Caco-2 (cell line): ENCODE measurements at regions not wholly inside any gene's neighbourhood (a gene's known extent, or its start where the extent isn't known, plus 50 kb on each side); places are given as distances from the start of the nearest gene placed in this dataset.

Experiments
- BruUV-seq: library from RNA; stranded (reverse); fragments of 400-500 nt; replicated peaks from 2 replicates; lab custom pipeline; 2021; lab: Mats Ljungman, UMichigan
- CTCF ChIA-PET: fragments of 300-600 bp; sonication (Branson Sonifier 250); formaldehyde crosslinking; loops from one replicate; lab custom pipeline; 2022; ENCODE audit warnings: antibody characterized with exemption; lab: Charles Lee
- POLR2A ChIA-PET: fragments of 300-600 bp; sonication (Branson Sonifier 250); formaldehyde crosslinking; loops from one replicate; lab custom pipeline; 2022; ENCODE audit warnings: antibody characterized with exemption; lab: Charles Lee
- DNase-seq, 2 experiments: peaks; one replicate each; pipeline versions ENCODE4 v3.0.0 to v3.0.0-alpha.2; 2020 to 2022
- H3K27me3 ChIP-seq: replicated peaks from 2 replicates; pipeline ENCODE4 v1.6.0; 2011; ENCODE audit warnings: low read length; ENCODE audit not compliant: control insufficient read depth, insufficient read depth
- H3K36me3 ChIP-seq: 2 replicates; pipeline ENCODE4 v1.5.1; 2011; ENCODE audit warnings: low read length; ENCODE audit not compliant: control insufficient read depth, insufficient read depth
- H3K4me1 ChIP-seq: fragments of 250-450 bp; sonication (Bioruptor Pico); 2 replicates; pipeline ENCODE4 v1.5.1; 2020; ENCODE audit warnings: mild to moderate bottlenecking
- H3K4me3 ChIP-seq: 2 replicates; pipeline ENCODE4 v1.5.1; 2011; ENCODE audit warnings: low read depth, mild to moderate bottlenecking, control low read depth, low read length
- H3K9me3 ChIP-seq: fragments of 250-450 bp; sonication (Bioruptor Pico); 2 replicates; pipeline ENCODE4 v1.5.1; 2020; ENCODE audit warnings: mild to moderate bottlenecking, moderate library complexity
- H3K27ac Mint-ChIP-seq: one replicate; pipeline ENCODE4 v1.8.0; 2022; ENCODE audit warnings: mixed read lengths; ENCODE audit not compliant: unreplicated experiment
- H3K27me3 Mint-ChIP-seq: one replicate; pipeline ENCODE4 v1.8.0; 2022; ENCODE audit warnings: mixed read lengths; ENCODE audit not compliant: insufficient read depth, unreplicated experiment
- H3K36me3 Mint-ChIP-seq: one replicate; pipeline ENCODE4 v1.8.0; 2022; ENCODE audit warnings: mild to moderate bottlenecking, mixed read lengths; ENCODE audit not compliant: insufficient read depth, unreplicated experiment
- H3K4me1 Mint-ChIP-seq: one replicate; pipeline ENCODE4 v1.8.0; 2022; ENCODE audit warnings: low read depth, mixed read lengths; ENCODE audit not compliant: unreplicated experiment
- H3K4me3 Mint-ChIP-seq: one replicate; pipeline ENCODE4 v1.8.0; 2022; ENCODE audit warnings: mild to moderate bottlenecking, moderate library complexity, mixed read lengths; ENCODE audit not compliant: unreplicated experiment
- H3K9me3 Mint-ChIP-seq: one replicate; pipeline ENCODE4 v1.8.0; 2022; ENCODE audit warnings: mixed read lengths; ENCODE audit not compliant: unreplicated experiment
- intact Hi-C: fragments of 100-400 bp; cut with micrococcal nuclease; formaldehyde crosslinking; loops from one replicate; pipeline ENCODE4 v1.10.0; 2022; ENCODE audit not compliant: unreplicated experiment
- TF ChIP-seq, protein P1 (sequence below), 2 experiments: fragments of 200-600 bp in 1 of 2; IDR thresholded peaks; 1 replicate in 1 of 2; 2 replicates in 1 of 2; pipeline versions ENCODE4 v1.5.1 to v1.8.0; 2011 to 2022; ENCODE audit warnings: antibody characterized with exemption in 1 of 2, control low read depth in 1 of 2, inconsistent platforms in 1 of 2, low read depth in 1 of 2, low read length in 1 of 2, mild to moderate bottlenecking in 1 of 2, moderate library complexity in 1 of 2; ENCODE audit not compliant: insufficient read depth in 1 of 2, severe bottlenecking in 1 of 2, unreplicated experiment in 1 of 2

- intact Hi-C loops, result no loop called here
Observed at GRCh38 chr5:51495672-51496071, 112.4 kb downstream of the ISL1 start.

DNA sequence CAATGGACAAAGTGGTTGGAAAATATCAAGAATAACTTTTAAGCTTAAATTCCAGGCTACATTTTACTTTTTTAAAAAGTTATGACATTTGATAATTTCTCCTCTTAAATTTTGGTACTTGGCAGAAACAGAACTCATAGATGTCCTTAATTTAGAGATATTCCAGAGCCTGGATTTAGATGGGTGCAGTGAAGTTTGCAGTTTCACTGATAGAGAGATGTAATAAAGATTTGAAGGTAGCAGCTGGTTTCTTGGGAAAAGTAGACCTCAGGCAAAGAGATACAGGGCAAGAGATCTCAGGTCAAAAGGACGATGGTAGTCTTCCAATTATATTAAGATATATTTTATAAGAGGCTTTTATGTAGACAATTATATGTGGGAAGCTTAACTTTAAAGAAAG is 134.6 kb downstream of the ISL1 start:
- no peaks in the 10 kb centered on the region for H3K36me3 Mint-ChIP-seq
- POLR2A ChIA-PET, result no interaction called here

More at GRCh38 chr5:51495672-51496071, 112.4 kb downstream of the ISL1 start:
- Histone ChIP-seq H3K36me3 (no peaks in the 10 kb centered on the region), H3K4me3 (no peak overlapping the region), H3K27me3 (no peaks in the 10 kb centered on the region), H3K4me1 (no peaks in the 10 kb centered on the region), H3K9me3 (no peaks in the 10 kb centered on the region)
- Mint-ChIP-seq H3K4me3 (no peak overlapping the region), H3K27ac (no peak overlapping the region), H3K4me1 (no peaks in the 10 kb centered on the region), H3K9me3 (no peaks in the 10 kb centered on the region), H3K27me3 (peaks cover 2% of the 10 kb centered on the region), H3K36me3 (no peaks in the 10 kb centered on the region)
- TF ChIP-seq, protein P1, sequence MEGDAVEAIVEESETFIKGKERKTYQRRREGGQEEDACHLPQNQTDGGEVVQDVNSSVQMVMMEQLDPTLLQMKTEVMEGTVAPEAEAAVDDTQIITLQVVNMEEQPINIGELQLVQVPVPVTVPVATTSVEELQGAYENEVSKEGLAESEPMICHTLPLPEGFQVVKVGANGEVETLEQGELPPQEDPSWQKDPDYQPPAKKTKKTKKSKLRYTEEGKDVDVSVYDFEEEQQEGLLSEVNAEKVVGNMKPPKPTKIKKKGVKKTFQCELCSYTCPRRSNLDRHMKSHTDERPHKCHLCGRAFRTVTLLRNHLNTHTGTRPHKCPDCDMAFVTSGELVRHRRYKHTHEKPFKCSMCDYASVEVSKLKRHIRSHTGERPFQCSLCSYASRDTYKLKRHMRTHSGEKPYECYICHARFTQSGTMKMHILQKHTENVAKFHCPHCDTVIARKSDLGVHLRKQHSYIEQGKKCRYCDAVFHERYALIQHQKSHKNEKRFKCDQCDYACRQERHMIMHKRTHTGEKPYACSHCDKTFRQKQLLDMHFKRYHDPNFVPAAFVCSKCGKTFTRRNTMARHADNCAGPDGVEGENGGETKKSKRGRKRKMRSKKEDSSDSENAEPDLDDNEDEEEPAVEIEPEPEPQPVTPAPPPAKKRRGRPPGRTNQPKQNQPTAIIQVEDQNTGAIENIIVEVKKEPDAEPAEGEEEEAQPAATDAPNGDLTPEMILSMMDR (IDR thresholded peaks at IDR 0.05; ENCODE audit: insufficient read depth in 1 of 2, low read depth in 1 of 2, low read length in 1 of 2, severe bottlenecking in 1 of 2, unreplicated experiment in 1 of 2), result no peak
- ChIA-PET CTCF (no interaction called here), POLR2A (no interaction called here)
- DNase-seq, result no peak
- no TSS peak for BruUV-seq

GRCh38 chr5:51518607-51519006 is 135.4 kb downstream of the ISL1 start:
- no peak overlapping the region for H3K27ac Mint-ChIP-seq
- intact Hi-C loops, result no loop called here
- no peak for DNase-seq
- H3K27me3 Mint-ChIP-seq, result no peaks in the 10 kb centered on the region
- BruUV-seq, result no TSS peak
- ChIA-PET CTCF (no interaction called here), POLR2A (no interaction called here)
- H3K36me3 Mint-ChIP-seq, result no peaks in the 10 kb centered on the region
- TF ChIP-seq, protein P1 (IDR thresholded peaks at IDR 0.05; ENCODE audit: insufficient read depth in 1 of 2, low read depth in 1 of 2, low read length in 1 of 2, severe bottlenecking in 1 of 2, unreplicated experiment in 1 of 2), result no peak
- no peak overlapping the region for H3K4me3 Mint-ChIP-seq
- Histone ChIP-seq H3K27me3 (no peaks in the 10 kb centered on the region), H3K4me3 (no peak overlapping the region), H3K4me1 (no peaks in the 10 kb centered on the region), H3K9me3 (no peaks in the 10 kb centered on the region), H3K36me3 (no peaks in the 10 kb centered on the region)
- no peaks in the 10 kb centered on the region for H3K4me1 Mint-ChIP-seq
- H3K9me3 Mint-ChIP-seq, result no peaks in the 10 kb centered on the region

More for the DNA sequence above, 134.6 kb downstream of the ISL1 start:
- no peaks in the 10 kb centered on the region for H3K27me3 ChIP-seq
- Mint-ChIP-seq H3K27me3 (no peaks in the 10 kb centered on the region), H3K4me3 (no peak overlapping the region), H3K9me3 (no peaks in the 10 kb centered on the region), H3K27ac (no peak overlapping the region), H3K4me1 (no peaks in the 10 kb centered on the region)
- H3K36me3 ChIP-seq, result no peaks in the 10 kb centered on the region
- intact Hi-C loops, result no loop called here
- H3K9me3 ChIP-seq, result no peaks in the 10 kb centered on the region
- no peaks in the 10 kb centered on the region for H3K4me1 ChIP-seq
- DNase-seq, result no peak
- no TSS peak for BruUV-seq
- CTCF ChIA-PET, result no interaction called here
- TF ChIP-seq, protein P1 (IDR thresholded peaks at IDR 0.05; ENCODE audit: insufficient read depth in 1 of 2, low read depth in 1 of 2, low read length in 1 of 2, severe bottlenecking in 1 of 2, unreplicated experiment in 1 of 2), result no peak
- no peak overlapping the region for H3K4me3 ChIP-seq
